Tibial artery (tissue), 4 donors: ENCODE measurements at regions not wholly inside any gene's neighbourhood (a gene's known extent, or its start where the extent isn't known, plus 50 kb on each side); places are given as distances from the start of the nearest gene placed in this dataset.

Experiments
- DNase-seq, 2 donors: peaks; one replicate each; pipeline ENCODE4 v3.0.0-alpha.2; 2019
- H3K27ac ChIP-seq, 2 donors: fragments of 200-600 bp; sonication (generic) in 1 of 2; 1 replicate in 1 of 2; 2 replicates in 1 of 2; pipeline ENCODE4 v1.5.1; 2018 to 2019; ENCODE audit warnings: mild to moderate bottlenecking in 1 of 2
- H3K27me3 ChIP-seq, 2 donors: fragments of 200-600 bp; sonication (generic) in 1 of 2; one replicate each; pipeline versions ENCODE4 v1.5.1 to v1.6.0; 2016 to 2019
- H3K36me3 ChIP-seq, 3 donors: fragments of 200-600 bp; sonication (generic) in 2 of 3; one replicate each; pipeline ENCODE4 v1.5.1; 2016 to 2019; ENCODE audit warnings: mild to moderate bottlenecking in 2 of 3
- H3K4me1 ChIP-seq, 4 donors: fragments of 200-600 bp; sonication (generic) in 2 of 4; 1 replicate in 3 of 4; 2 replicates in 1 of 4; pipeline ENCODE4 v1.5.1; 2016 to 2019
- H3K4me3 ChIP-seq, 2 donors: fragments of 200-600 bp; sonication (generic) in 1 of 2; 1 replicate in 1 of 2; 2 replicates in 1 of 2; pipeline ENCODE4 v1.5.1; 2018 to 2019; ENCODE audit warnings: mild to moderate bottlenecking in 2 of 2
- H3K9me3 ChIP-seq, 3 donors: fragments of 200-600 bp; sonication (generic) in 1 of 3; one replicate each; pipeline ENCODE4 v1.5.1; 2016 to 2019
- intact Hi-C: fragments of 100-400 bp; cut with DNase I; formaldehyde crosslinking; loops from one replicate; pipeline ENCODE4 v1.15.0; 2023; ENCODE audit warnings: low total_unique reads
- TF ChIP-seq, protein P1 (sequence below), 2 experiments: fragments of 200-600 bp in 1 of 2; fragments of 450-650 bp in 1 of 2; IDR thresholded peaks; one replicate each; pipeline ENCODE4 v1.5.1; 2017 to 2019; ENCODE audit warnings: antibody characterized with exemption in 2 of 2, mild to moderate bottlenecking in 1 of 2, moderate library complexity in 1 of 2

DNA sequence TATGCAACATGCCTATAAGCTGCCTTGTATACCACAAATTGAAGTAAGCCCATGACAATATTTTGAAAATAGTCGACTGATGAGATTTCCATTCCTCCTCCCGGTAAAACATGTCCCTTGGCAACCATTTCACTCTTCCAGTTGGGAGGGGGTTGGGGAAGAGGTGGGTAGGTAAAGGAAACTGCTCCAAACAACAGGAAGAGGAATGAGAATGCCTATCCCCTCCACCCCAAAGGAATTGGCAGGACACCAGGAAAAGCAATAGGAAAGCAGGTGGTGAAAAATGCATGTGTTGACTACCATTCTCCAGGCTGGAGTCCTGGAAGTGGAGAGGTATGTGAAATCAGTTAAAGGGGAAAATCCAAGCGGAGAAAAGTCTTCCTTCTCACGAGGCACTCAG is 455.9 kb upstream of the PSMD7 start:
- Histone ChIP-seq H3K36me3 (no peaks in the 10 kb centered on the region), H3K27me3 (no peaks in the 10 kb centered on the region), H3K27ac (no peak overlapping the region), H3K9me3 (no peaks in the 10 kb centered on the region), H3K4me3 (no peak overlapping the region), H3K4me1 (peaks cover 0 to 6% (median under 1%) of the 10 kb centered on the region in 4 donors)
- DNase-seq, result no peak
- intact Hi-C loops, result no loop called here
- TF ChIP-seq, protein P1, sequence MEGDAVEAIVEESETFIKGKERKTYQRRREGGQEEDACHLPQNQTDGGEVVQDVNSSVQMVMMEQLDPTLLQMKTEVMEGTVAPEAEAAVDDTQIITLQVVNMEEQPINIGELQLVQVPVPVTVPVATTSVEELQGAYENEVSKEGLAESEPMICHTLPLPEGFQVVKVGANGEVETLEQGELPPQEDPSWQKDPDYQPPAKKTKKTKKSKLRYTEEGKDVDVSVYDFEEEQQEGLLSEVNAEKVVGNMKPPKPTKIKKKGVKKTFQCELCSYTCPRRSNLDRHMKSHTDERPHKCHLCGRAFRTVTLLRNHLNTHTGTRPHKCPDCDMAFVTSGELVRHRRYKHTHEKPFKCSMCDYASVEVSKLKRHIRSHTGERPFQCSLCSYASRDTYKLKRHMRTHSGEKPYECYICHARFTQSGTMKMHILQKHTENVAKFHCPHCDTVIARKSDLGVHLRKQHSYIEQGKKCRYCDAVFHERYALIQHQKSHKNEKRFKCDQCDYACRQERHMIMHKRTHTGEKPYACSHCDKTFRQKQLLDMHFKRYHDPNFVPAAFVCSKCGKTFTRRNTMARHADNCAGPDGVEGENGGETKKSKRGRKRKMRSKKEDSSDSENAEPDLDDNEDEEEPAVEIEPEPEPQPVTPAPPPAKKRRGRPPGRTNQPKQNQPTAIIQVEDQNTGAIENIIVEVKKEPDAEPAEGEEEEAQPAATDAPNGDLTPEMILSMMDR (IDR thresholded peaks at IDR 0.05), result no peak

DNA sequence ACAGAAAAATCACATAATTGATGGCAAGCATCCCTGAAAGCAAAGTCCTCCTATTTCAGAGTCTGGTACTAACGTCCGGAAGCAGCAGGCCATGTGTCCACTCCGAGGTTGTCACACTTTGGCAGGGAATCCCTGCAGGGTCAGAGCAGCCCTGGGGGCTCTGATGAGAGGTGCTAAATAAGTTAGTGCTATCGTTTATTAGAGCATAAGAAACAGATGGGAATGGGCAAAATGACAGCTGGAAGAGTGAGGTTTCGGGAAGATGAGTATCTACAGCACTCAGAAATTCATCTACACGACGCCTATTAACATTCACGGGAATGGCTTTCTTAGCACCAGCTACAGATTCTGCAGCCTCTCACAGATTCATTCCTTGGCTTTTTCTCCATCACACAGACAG is 465.4 kb upstream of the PSMD7 start:
- TF ChIP-seq, protein P1 (IDR thresholded peaks at IDR 0.05), result no peak
- no peak for DNase-seq
- Histone ChIP-seq H3K27me3 (no peaks in the 10 kb centered on the region), H3K4me3 (no peak overlapping the region), H3K4me1 (no peaks in the 10 kb centered on the region), H3K36me3 (no peaks in the 10 kb centered on the region), H3K9me3 (no peaks in the 10 kb centered on the region), H3K27ac (no peak overlapping the region)
- intact Hi-C loops, result no loop called here

DNA sequence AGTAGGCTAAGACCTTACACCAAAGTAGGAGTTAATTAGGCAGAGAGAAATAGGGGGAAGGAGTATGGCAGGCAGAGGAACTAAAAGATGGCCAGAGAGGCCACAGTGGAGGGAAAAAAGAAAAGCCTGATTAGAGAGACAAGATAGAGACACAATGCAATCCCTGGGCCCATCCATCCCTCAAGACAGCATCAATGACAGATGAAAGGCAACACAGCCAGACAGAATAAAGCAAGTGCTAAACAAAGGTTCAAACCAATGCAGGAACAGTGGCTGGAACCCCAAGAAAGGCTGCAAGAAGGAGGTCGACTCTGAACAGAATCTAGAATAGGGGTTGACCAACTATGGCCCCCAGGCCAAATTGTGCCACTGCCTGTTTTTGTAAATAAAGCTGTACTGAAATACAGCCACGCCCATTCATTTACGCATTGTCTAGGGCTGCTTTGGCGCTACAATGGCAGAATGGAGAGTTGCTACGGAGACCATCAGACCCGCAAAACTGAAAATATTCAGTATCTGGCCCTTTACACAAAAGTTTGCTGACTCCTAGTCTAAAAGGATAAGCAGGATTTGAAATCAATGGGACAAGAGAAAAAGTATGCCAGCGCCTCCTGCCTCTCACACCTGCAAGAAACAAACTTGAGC is 473.3 kb upstream of the PSMD7 start:
- no peak overlapping the region for H3K27ac ChIP-seq
- TF ChIP-seq, protein P1 (IDR thresholded peaks at IDR 0.05), result no peak
- H3K36me3 ChIP-seq, result no peaks in the 10 kb centered on the region
- no peaks in the 10 kb centered on the region for H3K27me3 ChIP-seq
- intact Hi-C loops, result no loop called here
- no peak for DNase-seq
- H3K4me3 ChIP-seq, result no peak overlapping the region
- peaks cover 0 to 9% (median 0%) of the 10 kb centered on the region in 3 donors for H3K9me3 ChIP-seq
- H3K4me1 ChIP-seq, result no peaks in the 10 kb centered on the region

DNA sequence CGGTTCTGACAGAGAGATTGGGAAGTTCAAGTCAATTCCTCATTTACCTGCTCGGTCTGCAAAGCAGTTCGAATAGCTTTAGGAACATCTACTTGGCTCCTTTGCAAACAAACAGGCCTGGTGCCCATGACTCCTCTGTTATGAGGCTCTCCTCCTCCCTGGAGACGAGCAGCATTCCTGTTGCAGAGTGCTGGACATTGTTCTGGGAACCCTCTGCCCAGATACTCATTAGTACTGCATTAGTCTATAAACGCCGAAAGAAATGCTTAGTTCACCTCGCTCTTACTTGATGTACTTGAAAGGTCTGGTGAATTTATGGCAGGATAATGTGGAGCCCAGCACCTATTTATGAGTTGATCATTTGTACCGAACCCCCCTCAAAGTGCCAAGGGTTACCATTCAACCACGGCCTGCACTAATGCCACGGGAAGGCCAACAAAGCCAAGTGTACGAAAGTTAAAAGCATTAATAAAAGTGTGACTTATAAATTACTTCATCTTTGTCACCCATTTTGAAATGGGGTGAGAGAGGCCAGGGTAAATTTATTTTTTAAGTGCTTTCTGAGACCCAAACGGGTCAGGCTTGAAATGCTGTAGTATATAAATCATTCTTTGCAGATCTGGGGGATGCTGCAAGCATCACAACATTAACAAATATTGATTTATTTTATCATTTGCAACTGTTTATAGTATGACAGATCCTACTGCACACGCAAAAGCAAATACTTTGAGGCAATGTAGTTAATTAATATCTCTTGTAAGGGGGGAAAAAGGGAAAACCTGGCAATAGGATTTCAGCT is 478.9 kb upstream of the PSMD7 start:
- H3K4me3 ChIP-seq, result no peak overlapping the region
- no peak overlapping the region for H3K27ac ChIP-seq
- TF ChIP-seq, protein P1 (IDR thresholded peaks at IDR 0.05), result no peak
- peaks cover 0 to 9% (median 0%) of the 10 kb centered on the region in 3 donors for H3K9me3 ChIP-seq
- H3K27me3 ChIP-seq, result no peaks in the 10 kb centered on the region
- peaks cover 0 to 6% (median 0%) of the 10 kb centered on the region in 4 donors for H3K4me1 ChIP-seq
- intact Hi-C loops, result no loop called here
- no peaks in the 10 kb centered on the region for H3K36me3 ChIP-seq
- DNase-seq, result no peak

DNA sequence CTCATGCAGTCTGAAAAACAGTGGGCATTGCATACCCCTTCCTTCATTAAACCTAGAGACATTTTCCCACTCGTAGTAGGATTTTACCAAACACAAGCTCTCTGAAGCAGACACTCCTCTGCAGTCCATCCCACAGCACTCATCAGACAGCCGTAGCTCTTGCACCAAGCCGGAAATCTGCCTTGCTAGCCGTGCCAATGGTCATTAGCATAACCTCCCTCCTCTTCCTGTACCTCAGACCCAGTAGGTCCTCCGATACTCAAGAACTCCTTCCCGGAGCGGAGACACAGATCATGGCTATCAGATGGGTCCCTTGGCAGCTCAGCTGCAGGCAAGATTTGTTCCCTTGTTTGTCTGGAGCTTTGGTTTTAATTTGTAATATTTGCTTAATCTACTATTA is 483.1 kb upstream of the PSMD7 start:
- no peaks in the 10 kb centered on the region for H3K27me3 ChIP-seq
- DNase-seq, result no peak
- TF ChIP-seq, protein P1 (IDR thresholded peaks at IDR 0.05), result no peak
- H3K9me3 ChIP-seq, result no peaks in the 10 kb centered on the region
- no peak overlapping the region for H3K4me3 ChIP-seq
- no peak overlapping the region for H3K27ac ChIP-seq
- intact Hi-C loops, result no loop called here
- no peaks in the 10 kb centered on the region for H3K36me3 ChIP-seq
- H3K4me1 ChIP-seq, result peaks cover 0 to 6% (median 0%) of the 10 kb centered on the region in 4 donors
